GM23338 (cell line): ENCODE measurements at regions not wholly inside any gene's neighbourhood (a gene's known extent, or its start where the extent isn't known, plus 50 kb on each side); places are given as distances from the start of the nearest gene placed in this dataset.

Experiments
- ATAC-seq: fragments of 200-7000 bp; cut with Tn5 transposase; 3 replicates; pipeline ENCODE4 v1.9.1; 2020
- DNase-seq: peaks from one replicate; pipeline ENCODE4 v3.0.0-alpha.2; 2015; ENCODE audit warnings: low spot score
- H2AFZ ChIP-seq: fragments of 200-600 bp; sonication (generic); 2 replicates; pipeline ENCODE4 v1.8.0; 2016; ENCODE audit warnings: antibody characterized with exemption, mild to moderate bottlenecking, moderate library complexity
- H3F3A ChIP-seq: fragments of 200-600 bp; sonication (generic); replicated peaks from 2 replicates; pipeline ENCODE4 v1.8.0; 2017; ENCODE audit warnings: antibody characterized with exemption, mixed run types, low read depth
- H3K27ac ChIP-seq: fragments of 200-600 bp; sonication (generic); 2 replicates; pipeline ENCODE4 v1.6.1; 2016; ENCODE audit warnings: low read depth
- H3K27me3 ChIP-seq: fragments of 200-600 bp; sonication (generic); 2 replicates; pipeline ENCODE4 v1.8.0; 2016; ENCODE audit warnings: mild to moderate bottlenecking, mixed run types, moderate library complexity; ENCODE audit not compliant: insufficient read depth
- H3K36me3 ChIP-seq: fragments of 200-600 bp; sonication (generic); 2 replicates; pipeline ENCODE4 v1.8.0; 2016; ENCODE audit warnings: mild to moderate bottlenecking; ENCODE audit not compliant: insufficient read depth
- H3K4me1 ChIP-seq: fragments of 200-600 bp; sonication (generic); 2 replicates; pipeline ENCODE4 v1.8.0; 2016; ENCODE audit warnings: mild to moderate bottlenecking, moderate library complexity; ENCODE audit not compliant: insufficient read depth
- H3K4me2 ChIP-seq: fragments of 200-600 bp; sonication (generic); 2 replicates; pipeline ENCODE4 v1.7.1; 2017; ENCODE audit warnings: mixed run types
- H3K4me3 ChIP-seq: fragments of 200-600 bp; sonication (generic); 2 replicates; pipeline ENCODE4 v1.6.1; 2016; ENCODE audit warnings: mixed run types
- H3K79me2 ChIP-seq: fragments of 200-600 bp; sonication (generic); replicated peaks from 2 replicates; pipeline ENCODE4 v1.8.0; 2017; ENCODE audit warnings: mild to moderate bottlenecking; ENCODE audit not compliant: insufficient read depth
- H3K9me2 ChIP-seq: fragments of 200-600 bp; sonication (generic); 2 replicates; pipeline ENCODE4 v1.8.0; 2017; ENCODE audit not compliant: insufficient read depth
- H4K20me1 ChIP-seq: fragments of 200-600 bp; sonication (generic); replicated peaks from 2 replicates; pipeline ENCODE4 v1.8.0; 2017; ENCODE audit warnings: mild to moderate bottlenecking; ENCODE audit not compliant: insufficient read depth
- H3K27ac Mint-ChIP-seq: 2 replicates; pipeline ENCODE4 v1.8.0; 2020; ENCODE audit warnings: inconsistent platforms, mild to moderate bottlenecking, moderate library complexity, mixed read lengths
- H3K27me3 Mint-ChIP-seq: 3 replicates; pipeline ENCODE4 v1.8.0; 2022; ENCODE audit warnings: low read depth, mild to moderate bottlenecking, moderate library complexity, mixed read lengths, inconsistent platforms; ENCODE audit not compliant: insufficient read depth, poor library complexity
- H3K36me3 Mint-ChIP-seq: 3 replicates; pipeline ENCODE4 v1.8.0; 2021; ENCODE audit warnings: low read depth, mild to moderate bottlenecking, inconsistent platforms, moderate library complexity, mixed read lengths
- H3K4me1 Mint-ChIP-seq: 3 replicates; pipeline ENCODE4 v1.8.0; 2020; ENCODE audit warnings: mild to moderate bottlenecking, inconsistent platforms, mixed read lengths
- H3K4me3 Mint-ChIP-seq: 3 replicates; pipeline ENCODE4 v1.8.0; 2021; ENCODE audit warnings: moderate library complexity, mild to moderate bottlenecking, inconsistent platforms, mixed read lengths
- H3K9me3 Mint-ChIP-seq: 3 replicates; pipeline ENCODE4 v1.8.0; 2020; ENCODE audit warnings: moderate library complexity, mild to moderate bottlenecking, inconsistent platforms, mixed read lengths
- CREB1 ChIP-seq: fragments of 250-450 bp; sonication (Bioruptor Pico); IDR thresholded peaks from 2 replicates; pipeline ENCODE4 v1.5.0; 2020; ENCODE audit warnings: low read depth, mild to moderate bottlenecking, moderate library complexity
- EZH2phosphoT487 ChIP-seq: fragments of 200-600 bp; sonication (generic); IDR thresholded peaks from one replicate; pipeline ENCODE4 v1.8.1; 2018; ENCODE audit warnings: antibody characterized with exemption; ENCODE audit not compliant: unreplicated experiment
- JUNB ChIP-seq: IDR thresholded peaks from one replicate; pipeline ENCODE4 v1.6.1; 2016; ENCODE audit warnings: antibody characterized with exemption; ENCODE audit not compliant: unreplicated experiment
- NANOG ChIP-seq: IDR thresholded peaks from 2 replicates; pipeline ENCODE4 v1.6.1; 2016; ENCODE audit warnings: antibody characterized with exemption, borderline replicate concordance
- POLR2AphosphoS5 ChIP-seq: IDR thresholded peaks from 2 replicates; pipeline ENCODE4 v1.6.1; 2016; ENCODE audit warnings: antibody characterized with exemption, low read depth
- REST ChIP-seq: IDR thresholded peaks from one replicate; pipeline ENCODE4 v1.6.1; 2018; ENCODE audit warnings: antibody characterized with exemption; ENCODE audit not compliant: unreplicated experiment
- STAT1 ChIP-seq: IDR thresholded peaks from one replicate; pipeline ENCODE4 v1.6.1; 2016; ENCODE audit warnings: antibody characterized with exemption; ENCODE audit not compliant: unreplicated experiment
- ZNF114 ChIP-seq: fragments of 250-450 bp; sonication (Bioruptor Pico); IDR thresholded peaks from 2 replicates; pipeline ENCODE4 v1.5.0; 2020; ENCODE audit warnings: mild to moderate bottlenecking, moderate library complexity
- ZNF331 ChIP-seq: fragments of 250-450 bp; sonication (Bioruptor Pico); IDR thresholded peaks from 2 replicates; pipeline ENCODE4 v1.5.0; 2020; ENCODE audit warnings: low read depth, mild to moderate bottlenecking, moderate library complexity
- TF ChIP-seq, protein P1 (sequence below), 2 experiments: fragments of 200-600 bp in 1 of 2; sonication (generic) in 1 of 2; conservative IDR thresholded peaks; 2 replicates each; pipeline versions ENCODE4 v1.5.1 to v1.6.1; 2016 to 2017; ENCODE audit warnings: antibody characterized with exemption in 2 of 2, low read depth in 2 of 2, mild to moderate bottlenecking in 2 of 2, moderate library complexity in 1 of 2

DNA sequence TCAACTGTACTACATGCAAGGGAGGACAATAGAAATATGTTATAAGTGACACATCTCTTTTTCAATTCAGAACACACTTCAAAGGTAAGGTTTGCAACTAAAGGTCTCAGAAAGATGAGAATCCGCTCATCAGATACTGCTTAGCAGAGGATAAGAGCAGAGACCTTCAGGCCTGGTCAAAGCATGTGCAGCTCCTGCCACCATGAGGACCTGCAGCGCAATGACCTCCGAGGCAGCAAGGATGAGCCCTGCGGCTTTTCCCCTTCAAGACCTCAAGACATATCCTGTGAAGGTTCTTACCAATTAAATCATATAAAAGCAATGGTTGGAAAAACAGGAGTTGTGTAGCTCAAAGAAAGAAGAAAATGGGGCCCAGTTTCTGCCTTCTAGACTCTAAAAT is 135.8 kb downstream of the TRIM36 start:
- TF ChIP-seq, protein P1, sequence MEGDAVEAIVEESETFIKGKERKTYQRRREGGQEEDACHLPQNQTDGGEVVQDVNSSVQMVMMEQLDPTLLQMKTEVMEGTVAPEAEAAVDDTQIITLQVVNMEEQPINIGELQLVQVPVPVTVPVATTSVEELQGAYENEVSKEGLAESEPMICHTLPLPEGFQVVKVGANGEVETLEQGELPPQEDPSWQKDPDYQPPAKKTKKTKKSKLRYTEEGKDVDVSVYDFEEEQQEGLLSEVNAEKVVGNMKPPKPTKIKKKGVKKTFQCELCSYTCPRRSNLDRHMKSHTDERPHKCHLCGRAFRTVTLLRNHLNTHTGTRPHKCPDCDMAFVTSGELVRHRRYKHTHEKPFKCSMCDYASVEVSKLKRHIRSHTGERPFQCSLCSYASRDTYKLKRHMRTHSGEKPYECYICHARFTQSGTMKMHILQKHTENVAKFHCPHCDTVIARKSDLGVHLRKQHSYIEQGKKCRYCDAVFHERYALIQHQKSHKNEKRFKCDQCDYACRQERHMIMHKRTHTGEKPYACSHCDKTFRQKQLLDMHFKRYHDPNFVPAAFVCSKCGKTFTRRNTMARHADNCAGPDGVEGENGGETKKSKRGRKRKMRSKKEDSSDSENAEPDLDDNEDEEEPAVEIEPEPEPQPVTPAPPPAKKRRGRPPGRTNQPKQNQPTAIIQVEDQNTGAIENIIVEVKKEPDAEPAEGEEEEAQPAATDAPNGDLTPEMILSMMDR (conservative IDR thresholded peaks at IDR 0.05; ENCODE audit: low read depth in 2 of 2), result peak; percentile 70 to 92
- no peak for TF ChIP-seq STAT1
- TF ChIP-seq JUNB, result no peak
- TF ChIP-seq NANOG, result no peak
- no peak for TF ChIP-seq POLR2AphosphoS5
- no peaks in the 10 kb centered on the region for H4K20me1 ChIP-seq
- Mint-ChIP-seq H3K27me3 (no peaks in the 10 kb centered on the region), H3K36me3 (peaks cover 36% of the 10 kb centered on the region), H3K4me3 (no peak overlapping the region), H3K27ac (no peak overlapping the region), H3K4me1 (peaks cover 5% of the 10 kb centered on the region; the same call in 2 of the 3 replicates), H3K9me3 (peaks cover 50% of the 10 kb centered on the region)
- H3K36me3 ChIP-seq, result no peaks in the 10 kb centered on the region
- H3K27ac ChIP-seq, result no peak overlapping the region
- 0 out of 2 replicates have a peak overlapping the region, but pooled peaks have one; percentile 0 for H2AFZ ChIP-seq
- H3K4me1 ChIP-seq, result peaks cover 1% of the 10 kb centered on the region
- no peak overlapping the region for H3K4me2 ChIP-seq
- H3K4me3 ChIP-seq, result no peak overlapping the region
- H3K79me2 ChIP-seq, result no peaks in the 10 kb centered on the region
- peaks cover 3% of the 10 kb centered on the region; the same call in 1 of the 2 replicates for H3K9me2 ChIP-seq
- peak; percentile 95 for ATAC-seq
- H3F3A ChIP-seq, result no peaks in the 10 kb centered on the region
- H3K27me3 ChIP-seq, result no peaks in the 10 kb centered on the region
- DNase-seq, result peak; percentile 68

DNA sequence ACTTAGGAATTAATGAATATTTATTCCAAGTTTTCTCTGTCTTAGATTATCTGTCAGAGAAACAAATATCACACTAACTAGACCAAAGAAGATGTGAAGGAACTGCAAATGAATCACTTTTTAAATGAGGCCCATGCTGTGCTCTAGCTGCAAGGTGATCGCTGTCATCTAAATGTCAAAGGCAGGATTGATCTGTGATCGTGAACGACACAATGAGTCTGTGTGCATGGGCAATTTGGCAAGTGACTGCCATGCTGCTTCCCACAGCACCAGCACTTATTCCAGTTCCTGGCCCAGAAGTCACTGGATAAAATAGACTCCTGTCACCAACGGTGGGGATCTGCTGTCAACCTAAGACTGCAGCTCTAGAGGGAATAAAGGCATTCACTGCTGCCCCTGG is 141.2 kb downstream of the TRIM36 start:
- peaks cover 15% of the 10 kb centered on the region for H3K4me1 Mint-ChIP-seq
- DNase-seq (peak; percentile 19), ATAC-seq (peak; percentile 49; the same call in 2 of the 3 replicates)
- no peak overlapping the region for H3K4me3 ChIP-seq
- H3K4me1 ChIP-seq, result peaks cover 4% of the 10 kb centered on the region
- peaks cover 11% of the 10 kb centered on the region; the same call in 1 of the 2 replicates for H3K9me2 ChIP-seq
- peak; percentile 78 for TF ChIP-seq NANOG
- TF ChIP-seq ZNF331 (CRISPR knock-in tag), result no peak
- no peak for TF ChIP-seq EZH2phosphoT487
- peaks cover 23% of the 10 kb centered on the region for H3K9me3 Mint-ChIP-seq
- H3K36me3 ChIP-seq, result no peaks in the 10 kb centered on the region
- no peak overlapping the region for H3K4me3 Mint-ChIP-seq
- H3K27me3 Mint-ChIP-seq, result peaks cover 4% of the 10 kb centered on the region
- no peaks in the 10 kb centered on the region for H3K79me2 ChIP-seq
- H3K4me2 ChIP-seq, result 0 out of 2 replicates have a peak overlapping the region, but pooled peaks have one; percentile 14
- no peak overlapping the region for H3K27ac ChIP-seq
- H3K27ac Mint-ChIP-seq, result no peak overlapping the region
- no peaks in the 10 kb centered on the region for H3F3A ChIP-seq
- H3K27me3 ChIP-seq, result no peaks in the 10 kb centered on the region
- H3K36me3 Mint-ChIP-seq, result peaks cover 20% of the 10 kb centered on the region; the same call in 2 of the 3 replicates
- H4K20me1 ChIP-seq, result no peaks in the 10 kb centered on the region
- H2AFZ ChIP-seq, result no peak overlapping the region

GRCh38 chr5:115024922-115025321 is 144.8 kb downstream of the TRIM36 start:
- H3K4me1 Mint-ChIP-seq, result peaks cover 15% of the 10 kb centered on the region
- no peaks in the 10 kb centered on the region for H3K36me3 ChIP-seq
- no peak overlapping the region for H3K4me3 ChIP-seq
- H3K27me3 Mint-ChIP-seq, result peaks cover 4% of the 10 kb centered on the region
- no peaks in the 10 kb centered on the region for H4K20me1 ChIP-seq
- no peak overlapping the region for H3K27ac Mint-ChIP-seq
- no peak overlapping the region for H3K4me3 Mint-ChIP-seq
- H2AFZ ChIP-seq, result no peak overlapping the region
- 0 out of 3 replicates have a peak, but pooled peaks cover 2% of the 10 kb centered on the region for H3K36me3 Mint-ChIP-seq
- no peak for ATAC-seq
- peaks cover 4% of the 10 kb centered on the region for H3K4me1 ChIP-seq
- no peak overlapping the region for H3K4me2 ChIP-seq
- DNase-seq, result no peak
- no peaks in the 10 kb centered on the region for H3K27me3 ChIP-seq
- no peak for TF ChIP-seq CREB1 (CRISPR knock-in tag)
- TF ChIP-seq REST, result peak; percentile 51
- TF ChIP-seq, protein P1 (conservative IDR thresholded peaks at IDR 0.05; ENCODE audit: low read depth in 2 of 2), result no peak
- TF ChIP-seq ZNF114 (CRISPR knock-in tag), result no peak
- H3K9me2 ChIP-seq, result peaks cover 8% of the 10 kb centered on the region; the same call in 1 of the 2 replicates
- no peaks in the 10 kb centered on the region for H3K79me2 ChIP-seq
- H3F3A ChIP-seq, result no peaks in the 10 kb centered on the region
- peaks cover 7% of the 10 kb centered on the region; the same call in 2 of the 3 replicates for H3K9me3 Mint-ChIP-seq
- H3K27ac ChIP-seq, result no peak overlapping the region
